ENCODE measurements at regions not wholly inside any gene's neighbourhood (a gene's known extent, or its start where the extent isn't known, plus 50 kb on each side); places are given as distances from the start of the nearest gene placed in this dataset.

GRCh38 chr19:27920774-27921173, 1292.2 kb downstream of the UQCRFS1 start:
- no peak for TF ChIP-seq CTCF (IDR thresholded peaks at IDR 0.05)
- TF ChIP-seq POLR2A (IDR thresholded peaks at IDR 0.05), result no peak
